H1 (cell line): ENCODE measurements at regions not wholly inside any gene's neighbourhood (a gene's known extent, or its start where the extent isn't known, plus 50 kb on each side); places are given as distances from the start of the nearest gene placed in this dataset.

Experiments
- CTCF ChIA-PET: fragments of 300-600 bp; sonication (Branson Sonifier 250); formaldehyde crosslinking; loops from one replicate; lab custom pipeline; 2021; ENCODE audit not compliant: partially characterized antibody; lab: Charles Lee
- POLR2A ChIA-PET: fragments of 300-600 bp; sonication (Branson Sonifier 250); formaldehyde crosslinking; loops from one replicate; lab custom pipeline; 2021; ENCODE audit warnings: inconsistent platforms; ENCODE audit not compliant: partially characterized antibody; lab: Charles Lee
- DNase-seq, 2 experiments: peaks; one replicate each; pipeline versions ENCODE4 v3.0.0 to v3.0.0-alpha.2; 2010 to 2022; ENCODE audit warnings: low spot score in 2 of 2, low read depth in 1 of 2, mixed read lengths in 1 of 2
- FAIRE-seq: peaks from 2 replicates; lab custom pipeline; 2011; peaks lifted over from hg19 to GRCh38; lab: Jason Lieb, UNC
- H2AFZ ChIP-seq: 2 replicates; pipeline ENCODE4 v1.8.1; 2012; ENCODE audit warnings: low read length, inconsistent platforms
- H2AK5ac ChIP-seq: 2 replicates; pipeline ENCODE4 v1.6.1; 2013; ENCODE audit warnings: low read depth, low read length
- H2BK120ac ChIP-seq: replicated peaks from 2 replicates; pipeline ENCODE3; 2013; ENCODE audit warnings: low read depth, low read length, inconsistent platforms
- H2BK12ac ChIP-seq: 2 replicates; pipeline ENCODE4 v1.6.1; 2013; ENCODE audit warnings: low read depth, low read length
- H2BK15ac ChIP-seq: 2 replicates; pipeline ENCODE4 v1.6.1; 2013; ENCODE audit warnings: low read length
- H2BK20ac ChIP-seq: 2 replicates; pipeline ENCODE4 v1.6.1; 2013; ENCODE audit warnings: low read length
- H2BK5ac ChIP-seq: 2 replicates; pipeline ENCODE4 v1.6.1; 2013; ENCODE audit warnings: low read depth, low read length
- H3K14ac ChIP-seq: 2 replicates; pipeline ENCODE4 v1.6.1; 2013; ENCODE audit warnings: inconsistent platforms; ENCODE audit not compliant: insufficient read length
- H3K18ac ChIP-seq: 2 replicates; pipeline ENCODE4 v1.6.1; 2013; ENCODE audit warnings: low read length; ENCODE audit errors: extremely low read depth
- H3K23ac ChIP-seq: 2 replicates; pipeline ENCODE4 v1.6.1; 2013; ENCODE audit warnings: inconsistent platforms; ENCODE audit not compliant: insufficient read length
- H3K23me2 ChIP-seq: 2 replicates; pipeline ENCODE4 v1.6.1; 2013; ENCODE audit warnings: low read depth, low read length
- H3K27ac ChIP-seq: 2 replicates; pipeline ENCODE4 v1.6.1; 2011; ENCODE audit warnings: low read depth, low read length, inconsistent platforms
- H3K27me3 ChIP-seq, 4 experiments: replicated peaks in 1 of 4; 1 replicate in 1 of 4; 2 replicates in 3 of 4; pipeline versions ENCODE4 v1.6.1 to v1.8.1; 2011 to 2013; ENCODE audit warnings: low read length in 3 of 4, mild to moderate bottlenecking in 3 of 4, inconsistent platforms in 2 of 4, mixed read lengths in 2 of 4, moderate library complexity in 1 of 4; ENCODE audit not compliant: control insufficient read depth in 3 of 4, insufficient read depth in 3 of 4; ENCODE audit errors: extremely low read depth in 1 of 4
- H3K36me3 ChIP-seq, 4 experiments: 2 replicates each; pipeline versions ENCODE4 v1.6.1 to v1.8.1; 2011 to 2013; ENCODE audit warnings: mild to moderate bottlenecking in 4 of 4, low read length in 3 of 4, moderate library complexity in 2 of 4, control low read depth in 1 of 4, inconsistent platforms in 1 of 4; ENCODE audit not compliant: insufficient read depth in 4 of 4, control insufficient read depth in 2 of 4
- H3K4ac ChIP-seq: replicated peaks from 2 replicates; pipeline ENCODE3; 2013; ENCODE audit warnings: low read length, low read depth, mixed read lengths, inconsistent platforms; ENCODE audit not compliant: insufficient read length
- H3K4me1 ChIP-seq, 4 experiments: replicated peaks in 1 of 4; 1 replicate in 1 of 4; 2 replicates in 3 of 4; pipeline versions ENCODE4 v1.6.1 to v1.8.1; 2011 to 2013; ENCODE audit warnings: low read length in 3 of 4, inconsistent platforms in 2 of 4, mixed read lengths in 1 of 4; ENCODE audit not compliant: insufficient read depth in 4 of 4, control insufficient read depth in 3 of 4
- H3K4me2 ChIP-seq, 2 experiments: 2 replicates each; pipeline versions ENCODE4 v1.6.1 to v1.8.1; 2011 to 2013; ENCODE audit warnings: low read depth in 2 of 2, low read length in 2 of 2, control low read depth in 1 of 2, inconsistent platforms in 1 of 2, mild to moderate bottlenecking in 1 of 2; ENCODE audit not compliant: insufficient read depth in 1 of 2
- H3K4me3 ChIP-seq, 4 experiments: fragments of 200-600, 300-600 bp in 1 of 4; sonication (generic), shearing (Covaris generic), sonication (Bioruptor Twin) in 1 of 4; 2 replicates each; pipeline versions ENCODE4 v1.5.1 to v1.8.1; 2011 to 2016; ENCODE audit warnings: low read length in 4 of 4, low read depth in 3 of 4, control low read depth in 2 of 4, inconsistent platforms in 2 of 4, mild to moderate bottlenecking in 2 of 4, mixed read lengths in 1 of 4, moderate library complexity in 1 of 4; ENCODE audit not compliant: insufficient read depth in 2 of 4; ENCODE audit errors: extremely low read depth in 1 of 4
- H3K56ac ChIP-seq: replicated peaks from 2 replicates; pipeline ENCODE3; 2013; ENCODE audit warnings: low read depth, mild to moderate bottlenecking, mixed read lengths, low read length, inconsistent platforms; ENCODE audit not compliant: insufficient read length
- H3K79me1 ChIP-seq: 2 replicates; pipeline ENCODE4 v1.6.1; 2013; ENCODE audit warnings: low read depth, low read length, control low read depth
- H3K79me2 ChIP-seq, 2 experiments: 2 replicates each; pipeline versions ENCODE4 v1.6.1 to v1.8.1; 2012 to 2013; ENCODE audit warnings: low read length in 2 of 2, mild to moderate bottlenecking in 2 of 2, inconsistent platforms in 1 of 2; ENCODE audit not compliant: insufficient read depth in 2 of 2, control insufficient read depth in 1 of 2
- H3K9ac ChIP-seq, 4 experiments: replicated peaks in 1 of 4; 1 replicate in 1 of 4; 2 replicates in 3 of 4; pipeline versions ENCODE4 v1.6.1 to v1.8.1; 2011 to 2013; ENCODE audit warnings: low read depth in 3 of 4, low read length in 3 of 4, control low read depth in 2 of 4, mild to moderate bottlenecking in 2 of 4, moderate library complexity in 2 of 4, inconsistent platforms in 1 of 4; ENCODE audit errors: extremely low read depth in 1 of 4
- H3K9me3 ChIP-seq, 2 experiments: 2 replicates each; pipeline versions ENCODE4 v1.6.1 to v1.8.1; 2012 to 2013; ENCODE audit warnings: mild to moderate bottlenecking in 2 of 2, moderate library complexity in 2 of 2, control low read depth in 1 of 2, inconsistent platforms in 1 of 2, low read depth in 1 of 2, low read length in 1 of 2, mixed read lengths in 1 of 2; ENCODE audit not compliant: insufficient read depth in 2 of 2
- H4K20me1 ChIP-seq, 2 experiments: replicated peaks in 1 of 2; 2 replicates each; pipeline versions ENCODE3 to v1.8.1; 2011 to 2013; ENCODE audit warnings: inconsistent platforms in 2 of 2, low read length in 2 of 2, mild to moderate bottlenecking in 1 of 2; ENCODE audit not compliant: insufficient read depth in 2 of 2, control insufficient read depth in 1 of 2
- H4K5ac ChIP-seq: 2 replicates; pipeline ENCODE4 v1.6.1; 2013; ENCODE audit warnings: low read length, low read depth, mixed read lengths, inconsistent platforms; ENCODE audit not compliant: insufficient read length
- H4K8ac ChIP-seq: 2 replicates; pipeline ENCODE4 v1.8.0; 2013; ENCODE audit warnings: mild to moderate bottlenecking, moderate library complexity, low read length, inconsistent platforms; ENCODE audit not compliant: insufficient read depth; ENCODE audit errors: extremely low read depth
- H4K91ac ChIP-seq: replicated peaks from 2 replicates; pipeline ENCODE3; 2013; ENCODE audit warnings: low read length, mixed read lengths, inconsistent platforms; ENCODE audit not compliant: insufficient read length
- ATF2 ChIP-seq: IDR thresholded peaks from 2 replicates; pipeline ENCODE4 v1.6.1; 2012; ENCODE audit warnings: low read length, inconsistent platforms
- BCL11A ChIP-seq, 2 experiments: IDR thresholded peaks; one replicate each; pipeline ENCODE4 v1.6.1; 2011; ENCODE audit warnings: low read depth in 2 of 2, low read length in 2 of 2, mild to moderate bottlenecking in 2 of 2
- CBX8 ChIP-seq: fragments of 300-800, 300-1000 bp; sonication (generic); IDR thresholded peaks from 2 replicates; pipeline ENCODE4 v1.7.1; 2016; ENCODE audit warnings: low read depth, low read length, borderline replicate concordance
- JUN ChIP-seq: IDR thresholded peaks from 2 replicates; pipeline ENCODE4 v1.6.1; 2011; ENCODE audit warnings: low read depth, mild to moderate bottlenecking, improper control_type of control experiment, low read length
- KDM4A ChIP-seq: IDR thresholded peaks from one replicate; pipeline ENCODE4 v1.7.1; 2012; ENCODE audit warnings: low read depth, mild to moderate bottlenecking, moderate library complexity, low read length, inconsistent platforms; ENCODE audit not compliant: severe bottlenecking
- SIRT6 ChIP-seq: IDR thresholded peaks from one replicate; pipeline ENCODE4 v1.7.1; 2012; ENCODE audit warnings: low read length, inconsistent platforms
- WGBS, 2 experiments: shearing (Covaris generic) in 1 of 2; methylation state at CpG; one replicate each; pipeline versions ENCODE4 v1.1.6 to v1.1.7; 2013 to 2015; ENCODE audit warnings: low lambda C conversion rate in 2 of 2, mixed read lengths in 2 of 2, inconsistent platforms in 1 of 2, low coverage in 1 of 2, missing lambda C conversion rate in 1 of 2; ENCODE audit not compliant: insufficient replicate concordance in 2 of 2, insufficient coverage in 1 of 2, insufficient read length in 1 of 2; ENCODE audit errors: extremely low coverage in 1 of 2, missing lambda C conversion rate in 1 of 2; 5-methylcytosine and 5-hydroxymethylcytosine counted together

GRCh38 chr1:213519098-213519497 is 468.1 kb downstream of the RPS6KC1 start:
- H2BK5ac ChIP-seq: no peak overlapping the region
- TF ChIP-seq BCL11A (IDR thresholded peaks at IDR 0.05; ENCODE audit: low read depth in 2 of 2, low read length in 2 of 2) (no peak), JUN (no peak), SIRT6 (no peak), KDM4A (no peak), ATF2 (no peak), CBX8 (no peak)
- H3K9ac ChIP-seq: no peak overlapping the region
- no peak overlapping the region for H3K27ac ChIP-seq
- no peaks in the 10 kb centered on the region for H3K23me2 ChIP-seq
- H2AFZ ChIP-seq: no peak overlapping the region
- ChIA-PET CTCF (no interaction called here), POLR2A (no interaction called here)
- H3K4me3 ChIP-seq: no peak overlapping the region
- H3K27me3 ChIP-seq: no peaks in the 10 kb centered on the region
- H2BK20ac ChIP-seq: no peak overlapping the region
- no peaks in the 10 kb centered on the region for H3K79me2 ChIP-seq
- H3K23ac ChIP-seq: no peak overlapping the region
- H3K36me3 ChIP-seq: no peaks in the 10 kb centered on the region
- no peak overlapping the region for H3K4me2 ChIP-seq
- WGBS, 2 experiments: 85% methylated on average over 4 of the region's 4 CpGs; no CpG with 5 or more reads in 1 of the 2 experiments
- no peaks in the 10 kb centered on the region for H3K79me1 ChIP-seq
- H3K14ac ChIP-seq: no peak overlapping the region
- H3K4me1 ChIP-seq: no peaks in the 10 kb centered on the region
- no peak overlapping the region for H3K4ac ChIP-seq
- H4K20me1 ChIP-seq: no peaks in the 10 kb centered on the region
- H3K9me3 ChIP-seq: 0 out of 4 replicates have a peak, but pooled peaks cover 0 to 6% of the 10 kb centered on the region in 2 experiments
- H4K91ac ChIP-seq: no peak overlapping the region
- no peak for DNase-seq
- H2BK15ac ChIP-seq: no peak overlapping the region
- no peak overlapping the region for H4K5ac ChIP-seq
- FAIRE-seq: no peak
- no peak overlapping the region for H3K18ac ChIP-seq
- H2AK5ac ChIP-seq: no peak overlapping the region
- no peak overlapping the region for H4K8ac ChIP-seq
- no peak overlapping the region for H2BK12ac ChIP-seq
- no peak overlapping the region for H2BK120ac ChIP-seq
- H3K56ac ChIP-seq: no peak overlapping the region
